ENCODE measurements at regions not wholly inside any gene's neighbourhood (a gene's known extent, or its start where the extent isn't known, plus 50 kb on each side); places are given as distances from the start of the nearest gene placed in this dataset.

DNA sequence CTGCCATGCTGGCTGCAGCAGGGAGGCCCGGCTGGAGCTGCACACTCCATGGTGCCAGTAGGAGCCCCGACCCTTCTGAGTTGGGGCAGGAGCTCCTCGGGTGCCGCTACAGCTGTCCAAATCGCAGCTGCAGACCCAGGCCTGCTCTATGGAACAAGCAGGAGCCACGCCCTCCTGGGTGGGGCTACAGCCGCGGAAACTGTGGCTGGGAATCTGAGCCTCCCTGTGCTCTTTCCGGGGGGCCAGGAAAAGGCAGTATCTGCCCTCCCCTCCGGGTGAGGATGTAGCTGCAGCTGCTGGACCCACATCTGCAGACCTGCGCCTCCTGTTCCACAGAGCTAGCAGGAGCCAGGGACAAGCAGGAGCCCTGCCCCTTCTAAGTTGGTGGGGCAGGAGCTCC is 278.9 kb upstream of the ACTBL2 start:
- H3K36me3 ChIP-seq (ENCODE audit: insufficient read depth, insufficient read length, low read length), result no peaks in the 10 kb centered on the region
- DNase-seq (ENCODE audit: low read depth, low spot score), result no peak
- no peak overlapping the region for H3K9ac ChIP-seq (ENCODE audit: insufficient read length, low read depth)
- H3K4me1 ChIP-seq (ENCODE audit: insufficient read depth, insufficient read length), result no peaks in the 10 kb centered on the region
- TF ChIP-seq SUZ12 (IDR thresholded peaks at IDR 0.05; ENCODE audit: extremely low read depth, insufficient read depth, insufficient read length) (no peak), ZNF274 (IDR thresholded peaks at IDR 0.05; ENCODE audit: low read depth, low read length) (no peak), YY1 (IDR thresholded peaks at IDR 0.05; ENCODE audit: insufficient read depth, insufficient read length) (no peak)
- peaks cover 4% of the 10 kb centered on the region; the same call in 1 of the 2 replicates for H3K9me3 ChIP-seq (ENCODE audit: insufficient read depth, low read length)
- no peak overlapping the region for H3K4me3 ChIP-seq (ENCODE audit: insufficient read length, low read depth)
- no peaks in the 10 kb centered on the region for H3K27me3 ChIP-seq (ENCODE audit: insufficient read depth, insufficient read length)

DNA sequence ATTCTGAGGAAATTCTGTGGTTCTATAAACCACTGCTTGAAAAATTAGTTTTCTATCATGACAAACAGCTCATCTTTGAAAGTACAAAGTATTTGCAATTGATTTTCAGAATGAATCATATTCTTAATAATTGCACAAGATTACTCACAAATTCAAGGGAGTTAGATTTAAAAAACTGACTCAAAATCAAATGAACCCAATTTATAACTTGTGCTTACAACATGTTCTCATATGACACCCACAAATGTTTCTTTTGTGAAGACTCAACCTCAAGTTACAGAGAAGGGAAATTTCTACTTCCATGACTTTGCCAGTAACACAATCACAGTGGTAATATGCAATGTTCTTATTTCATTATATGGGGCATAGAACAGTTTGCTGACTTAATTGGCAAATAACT is 272.0 kb upstream of the ACTBL2 start:
- no peaks in the 10 kb centered on the region for H3K36me3 ChIP-seq (ENCODE audit: insufficient read depth, insufficient read length, low read length)
- H3K9me3 ChIP-seq (ENCODE audit: insufficient read depth, low read length), result no peaks in the 10 kb centered on the region
- no peak overlapping the region for H3K9ac ChIP-seq (ENCODE audit: insufficient read length, low read depth)
- no peak for DNase-seq (ENCODE audit: low read depth, low spot score)
- H3K4me3 ChIP-seq (ENCODE audit: insufficient read length, low read depth), result no peak overlapping the region
- TF ChIP-seq SUZ12 (IDR thresholded peaks at IDR 0.05; ENCODE audit: extremely low read depth, insufficient read depth, insufficient read length) (no peak), ZNF274 (IDR thresholded peaks at IDR 0.05; ENCODE audit: low read depth, low read length) (no peak)
- H3K4me1 ChIP-seq (ENCODE audit: insufficient read depth, insufficient read length), result no peaks in the 10 kb centered on the region
- no peaks in the 10 kb centered on the region for H3K27me3 ChIP-seq (ENCODE audit: insufficient read depth, insufficient read length)

DNA sequence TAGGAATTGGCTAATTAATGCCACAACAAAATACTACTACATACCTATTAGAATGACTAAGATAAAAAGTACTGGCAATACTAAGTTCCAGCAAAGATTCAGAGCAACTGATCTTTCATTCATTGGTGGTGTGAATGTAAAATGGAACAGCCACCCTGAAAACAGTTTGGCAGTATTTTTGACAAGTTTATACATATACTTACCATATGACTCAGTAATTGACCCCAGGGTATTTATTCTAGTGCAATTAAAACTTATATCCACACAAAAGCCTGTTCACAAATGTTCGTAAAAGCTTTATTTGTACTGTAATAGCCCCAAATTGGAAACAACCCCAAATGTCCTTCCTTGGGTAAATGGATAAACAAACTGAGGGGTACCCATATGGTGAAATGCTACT is 270.8 kb upstream of the ACTBL2 start:
- TF ChIP-seq ZNF274 (IDR thresholded peaks at IDR 0.05; ENCODE audit: low read depth, low read length) (no peak), SUZ12 (IDR thresholded peaks at IDR 0.05; ENCODE audit: extremely low read depth, insufficient read depth, insufficient read length) (no peak), YY1 (IDR thresholded peaks at IDR 0.05; ENCODE audit: insufficient read depth, insufficient read length) (no peak)
- no peak for DNase-seq (ENCODE audit: low read depth, low spot score)
- Histone ChIP-seq H3K4me1 (ENCODE audit: insufficient read depth, insufficient read length) (no peaks in the 10 kb centered on the region), H3K9ac (ENCODE audit: insufficient read length, low read depth) (no peak overlapping the region), H3K9me3 (ENCODE audit: insufficient read depth, low read length) (no peaks in the 10 kb centered on the region), H3K4me3 (ENCODE audit: insufficient read length, low read depth) (no peak overlapping the region), H3K27me3 (ENCODE audit: insufficient read depth, insufficient read length) (no peaks in the 10 kb centered on the region), H3K36me3 (ENCODE audit: insufficient read depth, insufficient read length, low read length) (no peaks in the 10 kb centered on the region)

DNA sequence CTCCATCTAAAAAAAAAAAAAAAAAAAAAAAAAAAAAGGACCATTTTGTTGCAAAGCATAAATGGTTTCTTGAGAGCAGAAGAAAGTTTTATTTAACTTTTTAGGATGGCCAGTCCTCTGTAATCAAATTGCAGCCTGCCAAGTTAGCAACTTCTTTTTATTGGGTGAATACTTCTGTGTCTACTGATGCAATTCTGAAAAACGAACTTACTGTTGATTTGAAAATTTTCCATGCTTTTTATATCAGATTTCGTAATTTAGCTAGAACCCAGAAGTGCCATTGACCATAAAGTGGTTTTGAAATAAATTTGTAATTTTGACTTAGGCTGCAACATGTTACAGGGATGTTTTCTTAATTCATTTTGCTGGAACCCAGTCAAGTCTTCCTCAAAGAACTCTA is 269.1 kb upstream of the ACTBL2 start:
- no peak for DNase-seq (ENCODE audit: low read depth, low spot score)
- H3K27me3 ChIP-seq (ENCODE audit: insufficient read depth, insufficient read length), result no peaks in the 10 kb centered on the region
- H3K4me1 ChIP-seq (ENCODE audit: insufficient read depth, insufficient read length), result no peaks in the 10 kb centered on the region
- no peaks in the 10 kb centered on the region for H3K9me3 ChIP-seq (ENCODE audit: insufficient read depth, low read length)
- TF ChIP-seq YY1 (IDR thresholded peaks at IDR 0.05; ENCODE audit: insufficient read depth, insufficient read length), result no peak
- no peak for TF ChIP-seq SUZ12 (IDR thresholded peaks at IDR 0.05; ENCODE audit: extremely low read depth, insufficient read depth, insufficient read length)
- TF ChIP-seq ZNF274 (IDR thresholded peaks at IDR 0.05; ENCODE audit: low read depth, low read length), result no peak
- H3K4me3 ChIP-seq (ENCODE audit: insufficient read length, low read depth), result no peak overlapping the region
- no peak overlapping the region for H3K9ac ChIP-seq (ENCODE audit: insufficient read length, low read depth)
- no peaks in the 10 kb centered on the region for H3K36me3 ChIP-seq (ENCODE audit: insufficient read depth, insufficient read length, low read length)

DNA sequence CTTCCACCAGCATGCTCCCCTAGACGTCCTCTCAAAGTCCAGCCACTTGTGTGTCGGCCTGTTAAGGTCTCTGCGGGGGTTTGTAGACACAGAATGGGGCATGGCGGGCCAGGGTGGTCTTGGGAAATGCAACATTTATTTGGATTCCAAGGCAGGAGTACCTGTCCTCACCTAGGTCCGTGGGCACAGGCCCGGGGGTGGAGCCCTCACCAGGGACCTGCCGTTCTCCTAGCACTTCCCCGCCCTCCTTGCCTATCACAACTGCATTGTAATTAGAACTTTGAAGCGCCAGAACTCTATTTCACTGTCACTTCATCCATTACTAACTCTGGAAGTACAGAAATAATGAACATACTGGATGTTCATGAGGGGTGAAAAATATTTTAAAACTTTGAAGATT is 268.3 kb upstream of the ACTBL2 start:
- Histone ChIP-seq H3K27me3 (ENCODE audit: insufficient read depth, insufficient read length) (no peaks in the 10 kb centered on the region), H3K9ac (ENCODE audit: insufficient read length, low read depth) (no peak overlapping the region), H3K4me3 (ENCODE audit: insufficient read length, low read depth) (no peak overlapping the region), H3K9me3 (ENCODE audit: insufficient read depth, low read length) (no peaks in the 10 kb centered on the region), H3K4me1 (ENCODE audit: insufficient read depth, insufficient read length) (no peaks in the 10 kb centered on the region), H3K36me3 (ENCODE audit: insufficient read depth, insufficient read length, low read length) (no peaks in the 10 kb centered on the region)
- TF ChIP-seq YY1 (IDR thresholded peaks at IDR 0.05; ENCODE audit: insufficient read depth, insufficient read length) (no peak), SUZ12 (IDR thresholded peaks at IDR 0.05; ENCODE audit: extremely low read depth, insufficient read depth, insufficient read length) (no peak), ZNF274 (IDR thresholded peaks at IDR 0.05; ENCODE audit: low read depth, low read length) (no peak)
- DNase-seq (ENCODE audit: low read depth, low spot score), result no peak

DNA sequence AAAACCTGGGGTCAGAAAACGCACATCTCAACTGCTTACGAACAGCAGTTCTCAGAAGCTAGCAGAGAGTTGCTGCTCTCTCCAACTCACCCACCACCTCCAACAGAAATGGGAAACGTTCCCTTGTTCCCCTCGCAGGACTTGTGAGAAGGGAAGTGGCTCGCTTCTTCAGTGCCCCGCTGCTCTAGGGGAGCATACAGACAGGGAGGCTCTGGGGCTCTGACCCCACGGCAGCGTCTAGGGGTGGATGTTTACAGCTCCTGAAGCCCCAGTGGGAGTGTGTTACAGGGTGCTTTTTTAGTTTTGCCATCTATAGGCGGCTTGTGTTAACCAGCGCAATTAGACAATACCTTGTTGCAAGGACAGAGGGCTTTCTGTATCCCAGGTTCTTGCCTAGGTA is 267.7 kb upstream of the ACTBL2 start:
- H3K9ac ChIP-seq (ENCODE audit: insufficient read length, low read depth), result no peak overlapping the region
- no peaks in the 10 kb centered on the region for H3K9me3 ChIP-seq (ENCODE audit: insufficient read depth, low read length)
- no peak for DNase-seq (ENCODE audit: low read depth, low spot score)
- H3K27me3 ChIP-seq (ENCODE audit: insufficient read depth, insufficient read length), result no peaks in the 10 kb centered on the region
- no peak overlapping the region for H3K4me3 ChIP-seq (ENCODE audit: insufficient read length, low read depth)
- TF ChIP-seq SUZ12 (IDR thresholded peaks at IDR 0.05; ENCODE audit: extremely low read depth, insufficient read depth, insufficient read length) (no peak), YY1 (IDR thresholded peaks at IDR 0.05; ENCODE audit: insufficient read depth, insufficient read length) (no peak), ZNF274 (IDR thresholded peaks at IDR 0.05; ENCODE audit: low read depth, low read length) (no peak)
- no peaks in the 10 kb centered on the region for H3K36me3 ChIP-seq (ENCODE audit: insufficient read depth, insufficient read length, low read length)
- no peaks in the 10 kb centered on the region for H3K4me1 ChIP-seq (ENCODE audit: insufficient read depth, insufficient read length)

DNA sequence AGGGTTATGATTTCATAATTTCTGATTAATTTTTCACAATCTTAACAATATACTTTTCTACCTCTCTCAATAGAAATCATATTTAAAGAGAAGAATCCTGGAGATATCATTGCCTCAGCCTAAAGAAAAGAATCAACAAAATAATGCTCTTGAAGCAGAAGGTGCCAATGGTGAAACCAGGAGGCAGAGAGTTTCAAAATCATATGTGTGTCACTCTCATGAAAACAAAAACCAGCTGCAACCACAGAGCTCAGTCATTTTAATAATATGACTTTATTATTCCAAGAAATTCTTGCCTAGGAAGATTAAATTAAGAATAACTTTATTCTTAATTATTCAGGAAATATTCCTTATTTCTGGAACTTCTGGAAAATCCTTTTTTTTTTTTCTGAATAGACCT is 266.8 kb upstream of the ACTBL2 start:
- Histone ChIP-seq H3K4me1 (ENCODE audit: insufficient read depth, insufficient read length) (no peaks in the 10 kb centered on the region), H3K36me3 (ENCODE audit: insufficient read depth, insufficient read length, low read length) (no peaks in the 10 kb centered on the region), H3K27me3 (ENCODE audit: insufficient read depth, insufficient read length) (no peaks in the 10 kb centered on the region), H3K9me3 (ENCODE audit: insufficient read depth, low read length) (no peaks in the 10 kb centered on the region), H3K4me3 (ENCODE audit: insufficient read length, low read depth) (no peak overlapping the region), H3K9ac (ENCODE audit: insufficient read length, low read depth) (no peak overlapping the region)
- TF ChIP-seq SUZ12 (IDR thresholded peaks at IDR 0.05; ENCODE audit: extremely low read depth, insufficient read depth, insufficient read length) (no peak), ZNF274 (IDR thresholded peaks at IDR 0.05; ENCODE audit: low read depth, low read length) (no peak), YY1 (IDR thresholded peaks at IDR 0.05; ENCODE audit: insufficient read depth, insufficient read length) (no peak)
- DNase-seq (ENCODE audit: low read depth, low spot score), result no peak
